Tibial artery (tissue), 4 donors: ENCODE measurements at regions not wholly inside any gene's neighbourhood (a gene's known extent, or its start where the extent isn't known, plus 50 kb on each side); places are given as distances from the start of the nearest gene placed in this dataset.

ENCODE experiments used
- DNase-seq, 2 donors: peaks; one replicate each; pipeline ENCODE4 v3.0.0-alpha.2; 2019
- H3K27ac ChIP-seq, 2 donors: fragments of 200-600 bp; sonication (generic) in 1 of 2; 1 replicate in 1 of 2; 2 replicates in 1 of 2; pipeline ENCODE4 v1.5.1; 2018 to 2019; ENCODE audit warnings: mild to moderate bottlenecking in 1 of 2
- H3K27me3 ChIP-seq, 2 donors: fragments of 200-600 bp; sonication (generic) in 1 of 2; one replicate each; pipeline versions ENCODE4 v1.5.1 to v1.6.0; 2016 to 2019
- H3K36me3 ChIP-seq, 3 donors: fragments of 200-600 bp; sonication (generic) in 2 of 3; one replicate each; pipeline ENCODE4 v1.5.1; 2016 to 2019; ENCODE audit warnings: mild to moderate bottlenecking in 2 of 3
- H3K4me1 ChIP-seq, 4 donors: fragments of 200-600 bp; sonication (generic) in 2 of 4; 1 replicate in 3 of 4; 2 replicates in 1 of 4; pipeline ENCODE4 v1.5.1; 2016 to 2019
- H3K4me3 ChIP-seq, 2 donors: fragments of 200-600 bp; sonication (generic) in 1 of 2; 1 replicate in 1 of 2; 2 replicates in 1 of 2; pipeline ENCODE4 v1.5.1; 2018 to 2019; ENCODE audit warnings: mild to moderate bottlenecking in 2 of 2
- H3K9me3 ChIP-seq, 3 donors: fragments of 200-600 bp; sonication (generic) in 1 of 3; one replicate each; pipeline ENCODE4 v1.5.1; 2016 to 2019
- CTCF ChIP-seq, 2 experiments: fragments of 200-600 bp in 1 of 2; fragments of 450-650 bp in 1 of 2; IDR thresholded peaks; one replicate each; pipeline ENCODE4 v1.5.1; 2017 to 2019; ENCODE audit warnings: antibody characterized with exemption in 2 of 2, mild to moderate bottlenecking in 1 of 2, moderate library complexity in 1 of 2
- intact Hi-C: fragments of 100-400 bp; cut with DNase I; formaldehyde crosslinking; loops from one replicate; pipeline ENCODE4 v1.15.0; 2023; ENCODE audit warnings: low total_unique reads

GRCh38 chr2:159855557-159856061 lies 57.6 kb upstream of the CD302 start:
- H3K27ac ChIP-seq, result no peak overlapping the region
- intact Hi-C loops, result no loop called here
- H3K9me3 ChIP-seq, result no peaks in the 10 kb centered on the region
- no peak for DNase-seq
- no peak overlapping the region for H3K4me3 ChIP-seq
- peaks cover 0 to 8% (median 0%) of the 10 kb centered on the region in 4 donors for H3K4me1 ChIP-seq
- H3K27me3 ChIP-seq, result no peaks in the 10 kb centered on the region
- H3K36me3 ChIP-seq, result peaks cover 0 to 4% (median 0%) of the 10 kb centered on the region in 3 donors
- no peak for TF ChIP-seq CTCF (IDR thresholded peaks at IDR 0.05)

- H3K9me3 ChIP-seq, result no peaks in the 10 kb centered on the region
- H3K4me1 ChIP-seq, result peaks cover 0 to 8% (median 0%) of the 10 kb centered on the region in 4 donors
- no peak for TF ChIP-seq CTCF (IDR thresholded peaks at IDR 0.05)
- no peak for DNase-seq
- no peak overlapping the region for H3K4me3 ChIP-seq
- H3K27me3 ChIP-seq, result no peaks in the 10 kb centered on the region
- no peak overlapping the region for H3K27ac ChIP-seq
- intact Hi-C loops, result no loop called here
- peaks cover 0 to 4% (median 0%) of the 10 kb centered on the region in 3 donors for H3K36me3 ChIP-seq
Measured at GRCh38 chr2:159855143-159855542, 57.1 kb upstream of the CD302 start.

- no peak for DNase-seq
- peaks cover 0 to 8% (median 0%) of the 10 kb centered on the region in 4 donors for H3K4me1 ChIP-seq
- no peaks in the 10 kb centered on the region for H3K27me3 ChIP-seq
- H3K9me3 ChIP-seq, result no peaks in the 10 kb centered on the region
- TF ChIP-seq CTCF (IDR thresholded peaks at IDR 0.05), result no peak
- no peak overlapping the region for H3K27ac ChIP-seq
- intact Hi-C loops, result no loop called here
- H3K36me3 ChIP-seq, result peaks cover 0 to 4% (median 0%) of the 10 kb centered on the region in 3 donors
- H3K4me3 ChIP-seq, result no peak overlapping the region
Measured at GRCh38 chr2:159854481-159854880, 56.5 kb upstream of the CD302 start.

- Histone ChIP-seq H3K4me3 (no peak overlapping the region), H3K9me3 (no peaks in the 10 kb centered on the region), H3K36me3 (peaks cover 0 to 4% (median 0%) of the 10 kb centered on the region in 3 donors), H3K4me1 (peaks cover 0 to 8% (median 0%) of the 10 kb centered on the region in 4 donors), H3K27me3 (no peaks in the 10 kb centered on the region), H3K27ac (no peak overlapping the region)
- DNase-seq, result no peak
- TF ChIP-seq CTCF (IDR thresholded peaks at IDR 0.05), result no peak
- intact Hi-C loops, result no loop called here
Measured at GRCh38 chr2:159853101-159853500, 55.1 kb upstream of the CD302 start.

GRCh38 chr2:159851941-159852340 lies 53.9 kb upstream of the CD302 start:
- no peak for TF ChIP-seq CTCF (IDR thresholded peaks at IDR 0.05)
- no peak overlapping the region for H3K4me3 ChIP-seq
- H3K27me3 ChIP-seq, result no peaks in the 10 kb centered on the region
- peaks cover 0 to 8% (median 0%) of the 10 kb centered on the region in 4 donors for H3K4me1 ChIP-seq
- no peaks in the 10 kb centered on the region for H3K9me3 ChIP-seq
- no peak overlapping the region for H3K27ac ChIP-seq
- DNase-seq, result no peak
- intact Hi-C loops, result no loop called here
- H3K36me3 ChIP-seq, result peaks cover 0 to 10% (median 0%) of the 10 kb centered on the region in 3 donors

- no peak for TF ChIP-seq CTCF (IDR thresholded peaks at IDR 0.05)
- no peak overlapping the region for H3K4me3 ChIP-seq
- DNase-seq, result no peak
- intact Hi-C loops, result no loop called here
- H3K27me3 ChIP-seq, result no peaks in the 10 kb centered on the region
- peaks cover 0 to 5% (median 0%) of the 10 kb centered on the region in 4 donors for H3K4me1 ChIP-seq
- H3K9me3 ChIP-seq, result no peaks in the 10 kb centered on the region
- peaks cover 0 to 13% (median 0%) of the 10 kb centered on the region in 3 donors for H3K36me3 ChIP-seq
- no peak overlapping the region for H3K27ac ChIP-seq
Measured at GRCh38 chr2:159850789-159851188, 52.8 kb upstream of the CD302 start.
